HUES48 (cell line): ENCODE measurements at regions not wholly inside any gene's neighbourhood (a gene's known extent, or its start where the extent isn't known, plus 50 kb on each side); places are given as distances from the start of the nearest gene placed in this dataset.

ENCODE experiments used
- H3K27ac ChIP-seq: one replicate; pipeline ENCODE4 v1.7.0; 2013; ENCODE audit warnings: low read depth, low read length, inconsistent platforms
- H3K27me3 ChIP-seq: 2 replicates; pipeline ENCODE4 v1.6.1; 2013; ENCODE audit warnings: mild to moderate bottlenecking, low read length; ENCODE audit not compliant: control insufficient read depth, insufficient read depth
- H3K36me3 ChIP-seq: 2 replicates; pipeline ENCODE4 v1.6.1; 2013; ENCODE audit warnings: low read length; ENCODE audit not compliant: control insufficient read depth, insufficient read depth
- H3K4me1 ChIP-seq: 2 replicates; pipeline ENCODE4 v1.6.1; 2013; ENCODE audit warnings: mild to moderate bottlenecking, low read length; ENCODE audit not compliant: control insufficient read depth, insufficient read depth
- H3K4me3 ChIP-seq: 2 replicates; pipeline ENCODE4 v1.5.1; 2013; ENCODE audit warnings: mild to moderate bottlenecking, low read depth, low read length
- H3K9ac ChIP-seq: 2 replicates; pipeline ENCODE4 v1.6.1; 2013; ENCODE audit warnings: mild to moderate bottlenecking, low read depth, low read length, moderate library complexity
- H3K9me3 ChIP-seq: 2 replicates; pipeline ENCODE4 v1.6.1; 2013; ENCODE audit warnings: low read length; ENCODE audit not compliant: control insufficient read depth, insufficient read depth

- no peak overlapping the region for H3K9ac ChIP-seq
- H3K27ac ChIP-seq: no peak overlapping the region
- no peaks in the 10 kb centered on the region for H3K9me3 ChIP-seq
- no peaks in the 10 kb centered on the region for H3K27me3 ChIP-seq
- no peaks in the 10 kb centered on the region for H3K4me1 ChIP-seq
- no peak overlapping the region for H3K4me3 ChIP-seq
- no peaks in the 10 kb centered on the region for H3K36me3 ChIP-seq
These were observed 82.7 kb upstream of the PMEPA1 start for GRCh38 chr20:57792386-57793080.

GRCh38 chr20:57791966-57792365 is 82.2 kb upstream of the PMEPA1 start:
- Histone ChIP-seq H3K9ac (no peak overlapping the region), H3K4me1 (no peaks in the 10 kb centered on the region), H3K36me3 (no peaks in the 10 kb centered on the region), H3K4me3 (no peak overlapping the region), H3K9me3 (no peaks in the 10 kb centered on the region), H3K27me3 (no peaks in the 10 kb centered on the region), H3K27ac (no peak overlapping the region)

- H3K27me3 ChIP-seq: no peaks in the 10 kb centered on the region
- H3K4me1 ChIP-seq: no peaks in the 10 kb centered on the region
- no peaks in the 10 kb centered on the region for H3K36me3 ChIP-seq
- no peak overlapping the region for H3K27ac ChIP-seq
- H3K9ac ChIP-seq: no peak overlapping the region
- H3K4me3 ChIP-seq: no peak overlapping the region
- no peaks in the 10 kb centered on the region for H3K9me3 ChIP-seq
These were observed 81.6 kb upstream of the PMEPA1 start for GRCh38 chr20:57791178-57791962.

GRCh38 chr20:57790176-57790575 is 80.4 kb upstream of the PMEPA1 start:
- Histone ChIP-seq H3K27ac (no peak overlapping the region), H3K27me3 (no peaks in the 10 kb centered on the region), H3K9ac (no peak overlapping the region), H3K9me3 (no peaks in the 10 kb centered on the region), H3K4me1 (no peaks in the 10 kb centered on the region), H3K36me3 (no peaks in the 10 kb centered on the region), H3K4me3 (no peak overlapping the region)

- Histone ChIP-seq H3K27me3 (no peaks in the 10 kb centered on the region), H3K4me1 (no peaks in the 10 kb centered on the region), H3K4me3 (no peak overlapping the region)
These were observed 79.3 kb upstream of the PMEPA1 start for GRCh38 chr20:57788936-57789613.

GRCh38 chr20:57787990-57788781 is 78.4 kb upstream of the PMEPA1 start:
- no peak overlapping the region for H3K9ac ChIP-seq
- no peaks in the 10 kb centered on the region for H3K4me1 ChIP-seq
- H3K4me3 ChIP-seq: no peak overlapping the region
- no peak overlapping the region for H3K27ac ChIP-seq
- no peaks in the 10 kb centered on the region for H3K9me3 ChIP-seq
- no peaks in the 10 kb centered on the region for H3K36me3 ChIP-seq
- H3K27me3 ChIP-seq: no peaks in the 10 kb centered on the region

More at GRCh38 chr20:57788936-57789613, 79.3 kb upstream of the PMEPA1 start:
- Histone ChIP-seq H3K9me3 (no peaks in the 10 kb centered on the region), H3K27ac (no peak overlapping the region), H3K9ac (no peak overlapping the region), H3K36me3 (no peaks in the 10 kb centered on the region)

- Histone ChIP-seq H3K9me3 (no peaks in the 10 kb centered on the region), H3K4me1 (no peaks in the 10 kb centered on the region), H3K9ac (no peak overlapping the region), H3K27ac (no peak overlapping the region), H3K4me3 (no peak overlapping the region), H3K36me3 (no peaks in the 10 kb centered on the region), H3K27me3 (no peaks in the 10 kb centered on the region)
These were observed 77.6 kb upstream of the PMEPA1 start for GRCh38 chr20:57787151-57787989.

- Histone ChIP-seq H3K36me3 (no peaks in the 10 kb centered on the region), H3K4me1 (no peaks in the 10 kb centered on the region), H3K27ac (no peak overlapping the region), H3K27me3 (no peaks in the 10 kb centered on the region), H3K9ac (no peak overlapping the region), H3K4me3 (no peak overlapping the region), H3K9me3 (no peaks in the 10 kb centered on the region)
These were observed 76.6 kb upstream of the PMEPA1 start for GRCh38 chr20:57786304-57786932.

- H3K9me3 ChIP-seq: no peaks in the 10 kb centered on the region
- no peaks in the 10 kb centered on the region for H3K36me3 ChIP-seq
- H3K27ac ChIP-seq: no peak overlapping the region
- H3K27me3 ChIP-seq: no peaks in the 10 kb centered on the region
- H3K4me1 ChIP-seq: no peaks in the 10 kb centered on the region
- no peak overlapping the region for H3K9ac ChIP-seq
- no peak overlapping the region for H3K4me3 ChIP-seq
These were observed 75.9 kb upstream of the PMEPA1 start for GRCh38 chr20:57785720-57786119.

- Histone ChIP-seq H3K9ac (no peak overlapping the region), H3K36me3 (no peaks in the 10 kb centered on the region), H3K4me1 (no peaks in the 10 kb centered on the region), H3K27me3 (no peaks in the 10 kb centered on the region), H3K9me3 (no peaks in the 10 kb centered on the region), H3K27ac (no peak overlapping the region), H3K4me3 (no peak overlapping the region)
These were observed 75.2 kb upstream of the PMEPA1 start for GRCh38 chr20:57785061-57785460.
